HG03025 (cell line): ENCODE measurements at regions not wholly inside any gene's neighbourhood (a gene's known extent, or its start where the extent isn't known, plus 50 kb on each side); places are given as distances from the start of the nearest gene placed in this dataset.
"Not testable (repeated sequence)": the region's sequence is repeated elsewhere in the genome, so short reads cannot be mapped to it uniquely, and the experiment has no call there.

Experiments
- ATAC-seq: cut with Tn5 transposase; IDR thresholded peaks from one replicate; pipeline ENCODE4 v1.9.1; 2021; ENCODE audit warnings: mild to moderate bottlenecking, moderate library complexity; ENCODE audit not compliant: unreplicated experiment, low FRiP score

GRCh38 chr6:51049288-51049982, 230.8 kb downstream of the TFAP2B start:
- ATAC-seq: no peak

GRCh38 chr6:51049983-51050877, 231.6 kb downstream of the TFAP2B start:
- no peak for ATAC-seq

GRCh38 chr6:51052716-51053115, 234.0 kb downstream of the TFAP2B start:
- not testable (repeated sequence) for ATAC-seq

GRCh38 chr6:51055316-51055715, 236.6 kb downstream of the TFAP2B start:
- not testable (repeated sequence) for ATAC-seq

- ATAC-seq: no peak
These were observed 238.6 kb downstream of the TFAP2B start for GRCh38 chr6:51057296-51057695.

GRCh38 chr6:51060262-51060762, 241.6 kb downstream of the TFAP2B start:
- no peak for ATAC-seq

- ATAC-seq: no peak
These were observed 243.6 kb downstream of the TFAP2B start for GRCh38 chr6:51062166-51062722.

- no peak for ATAC-seq
These were observed 259.3 kb downstream of the TFAP2B start for GRCh38 chr6:51077821-51078518.

GRCh38 chr6:51090343-51090742, 271.7 kb downstream of the TFAP2B start:
- no peak for ATAC-seq

- ATAC-seq: no peak
These were observed 275.2 kb downstream of the TFAP2B start for GRCh38 chr6:51093871-51094270.

- no peak for ATAC-seq
These were observed 275.6 kb downstream of the TFAP2B start for GRCh38 chr6:51094271-51094670.

GRCh38 chr6:51098246-51098645, 279.6 kb downstream of the TFAP2B start:
- ATAC-seq: no peak

- no peak for ATAC-seq
These were observed 280.1 kb downstream of the TFAP2B start for GRCh38 chr6:51098791-51099190.

GRCh38 chr6:51099201-51099600, 280.5 kb downstream of the TFAP2B start:
- no peak for ATAC-seq

- no peak for ATAC-seq
These were observed 286.7 kb downstream of the TFAP2B start for GRCh38 chr6:51105357-51105756.

GRCh38 chr6:51107769-51108203, 289.1 kb downstream of the TFAP2B start:
- no peak for ATAC-seq

GRCh38 chr6:51108563-51109234, 290.0 kb downstream of the TFAP2B start:
- ATAC-seq: no peak

- no peak for ATAC-seq
These were observed 294.1 kb downstream of the TFAP2B start for GRCh38 chr6:51112731-51113130.

GRCh38 chr6:51116723-51117122, 298.1 kb downstream of the TFAP2B start:
- ATAC-seq: no peak

- no peak for ATAC-seq
These were observed 300.1 kb downstream of the TFAP2B start for GRCh38 chr6:51118792-51119191.
